ENCODE measurements at regions not wholly inside any gene's neighbourhood (a gene's known extent, or its start where the extent isn't known, plus 50 kb on each side); places are given as distances from the start of the nearest gene placed in this dataset.

DNA sequence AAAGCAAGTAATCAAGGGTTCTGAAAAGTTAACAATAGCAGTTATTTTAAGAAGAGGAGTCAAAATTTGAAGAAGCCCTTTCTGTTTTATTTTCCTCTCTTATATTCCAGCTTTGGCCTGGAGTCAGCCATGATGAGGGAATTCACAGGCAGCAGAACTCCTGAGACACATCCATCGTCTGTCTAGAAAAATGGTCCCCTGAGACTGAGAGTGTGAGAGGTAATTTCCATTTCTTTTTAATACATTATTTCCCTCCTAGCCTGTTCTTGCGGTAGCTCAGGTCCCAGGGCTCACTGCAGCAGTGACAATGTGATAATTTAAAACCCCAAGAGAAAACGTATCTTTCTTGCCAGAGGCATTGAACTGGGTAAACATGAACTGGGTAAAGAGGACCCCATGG, 296.0 kb downstream of the SMOC2 start:
- no peak for DNase-seq

DNA sequence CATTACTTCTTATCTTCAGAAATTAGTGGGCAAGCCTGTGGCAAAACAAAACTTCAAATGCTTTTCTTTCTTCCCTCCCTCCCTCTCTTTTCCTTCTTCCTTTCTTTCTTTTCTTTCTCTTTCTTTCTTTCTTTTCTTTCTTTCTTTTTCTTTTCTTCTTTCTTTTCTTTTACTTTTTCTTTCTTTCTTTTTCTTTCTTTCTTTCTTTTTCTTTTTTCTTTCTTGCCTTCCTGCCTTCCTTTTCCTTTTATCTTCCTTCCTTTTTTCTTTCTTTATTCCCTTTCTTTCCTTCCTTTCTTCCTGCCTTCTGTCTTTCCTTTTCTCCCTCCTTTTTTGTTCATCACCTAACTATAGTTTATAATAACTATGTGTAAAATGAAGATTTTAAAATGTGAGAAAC, 295.1 kb downstream of the SMOC2 start:
- no peak for DNase-seq

DNA sequence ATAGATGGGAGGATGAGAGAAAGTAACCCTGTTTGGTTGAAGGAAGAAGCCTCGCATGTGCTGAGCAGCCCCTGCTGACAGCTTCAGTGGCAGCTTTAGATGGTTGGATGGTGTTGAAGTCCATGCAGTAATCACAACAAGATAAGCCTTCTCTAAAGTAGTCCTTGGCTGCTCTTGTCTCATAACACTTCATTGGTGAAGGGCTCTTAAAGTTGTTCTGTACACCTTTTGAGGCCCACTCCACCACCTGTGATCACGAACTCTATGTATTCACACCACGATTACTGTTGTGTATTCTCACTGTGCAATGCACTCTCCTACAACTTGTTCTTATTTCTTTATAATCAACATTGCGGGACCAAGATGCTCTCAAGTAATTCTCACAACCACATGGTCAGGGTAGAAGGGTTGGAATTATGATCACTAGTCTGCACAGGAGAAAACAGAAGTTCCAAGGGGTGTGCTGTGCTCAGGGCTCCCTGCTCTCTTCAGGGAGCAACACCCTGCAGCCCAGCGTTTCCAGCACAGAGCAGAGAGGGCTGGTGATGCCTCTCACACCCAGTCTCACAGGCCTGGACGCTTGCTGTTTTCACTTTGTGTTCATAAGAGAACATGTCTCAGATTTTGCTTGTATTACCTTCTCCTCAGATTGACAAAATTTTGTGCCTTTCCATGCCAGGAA, 294.4 kb downstream of the SMOC2 start:
- DNase-seq = no peak

DNA sequence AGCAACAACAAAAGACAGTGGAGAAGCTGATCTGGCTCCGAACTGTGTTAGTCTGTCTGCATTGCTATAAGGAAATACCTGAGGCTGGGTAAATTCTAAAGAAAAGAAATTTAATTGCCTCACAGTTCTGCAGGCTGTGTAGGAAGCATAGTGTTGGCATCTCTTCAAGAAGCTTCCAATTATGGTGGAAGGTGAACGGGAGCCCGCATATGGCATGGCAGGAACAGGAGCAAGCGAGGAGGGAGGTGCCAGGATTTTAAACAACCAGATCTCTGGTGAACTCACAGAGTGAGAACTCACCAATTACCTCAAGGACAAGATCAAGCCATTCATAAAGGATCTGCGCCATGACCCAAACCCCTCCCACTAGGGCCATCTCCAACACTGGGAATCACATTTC, 293.5 kb downstream of the SMOC2 start:
- no peak for DNase-seq

DNA sequence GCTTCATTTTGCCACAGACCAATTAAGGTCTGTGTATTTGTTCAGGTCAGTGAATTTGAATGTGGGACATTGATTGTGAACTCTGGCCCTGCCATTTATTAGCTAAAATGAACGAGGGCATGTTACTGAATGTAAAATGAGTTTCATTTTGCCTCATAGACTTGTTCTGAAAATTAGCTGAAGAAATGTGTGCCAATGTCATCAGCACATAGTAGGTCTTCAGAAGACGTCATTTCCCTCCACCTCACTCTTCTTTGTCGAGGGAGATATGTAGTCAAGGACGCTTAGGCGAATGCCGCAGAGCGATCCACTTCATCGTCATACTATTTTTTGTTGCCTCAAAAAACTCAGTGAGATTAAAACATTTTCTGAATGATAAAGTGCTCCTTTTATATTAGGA, 291.7 kb downstream of the SMOC2 start:
- DNase-seq = no peak

DNA sequence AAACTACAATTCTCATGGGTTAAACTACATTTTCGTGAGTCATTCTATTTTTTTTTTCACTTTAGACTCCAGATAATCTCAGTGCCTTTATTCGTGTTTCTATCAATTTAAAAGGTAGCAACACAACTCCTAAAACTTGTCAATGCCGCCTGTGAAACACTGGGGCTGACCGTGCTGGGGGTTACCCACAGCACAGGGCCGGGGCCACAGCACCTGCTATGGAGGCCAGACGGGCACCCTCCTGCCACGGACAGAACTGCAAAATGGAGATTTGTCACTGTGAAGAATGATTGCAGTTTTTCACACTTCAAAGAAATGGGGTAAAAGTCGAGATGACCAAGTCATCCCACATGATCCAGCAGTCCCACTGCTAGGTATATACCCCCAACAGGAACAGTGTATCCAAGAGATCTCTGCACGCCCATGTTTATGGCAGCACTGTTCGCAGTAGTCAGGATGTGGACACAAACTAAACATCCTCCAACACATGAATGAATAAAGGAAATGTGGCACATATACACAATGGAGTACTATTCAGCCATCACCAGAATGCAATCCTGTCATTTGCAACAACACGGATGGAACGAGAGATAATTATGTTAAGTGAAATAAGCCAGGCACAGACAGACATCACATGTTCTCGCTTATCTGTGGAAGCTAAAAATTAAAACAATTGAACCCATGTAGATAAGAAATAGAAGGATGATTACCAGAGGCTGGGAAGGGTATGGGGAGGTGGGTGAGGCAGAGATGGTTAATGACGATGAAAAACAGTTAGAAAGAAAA, 290.1 kb downstream of the SMOC2 start:
- DNase-seq = no peak

DNA sequence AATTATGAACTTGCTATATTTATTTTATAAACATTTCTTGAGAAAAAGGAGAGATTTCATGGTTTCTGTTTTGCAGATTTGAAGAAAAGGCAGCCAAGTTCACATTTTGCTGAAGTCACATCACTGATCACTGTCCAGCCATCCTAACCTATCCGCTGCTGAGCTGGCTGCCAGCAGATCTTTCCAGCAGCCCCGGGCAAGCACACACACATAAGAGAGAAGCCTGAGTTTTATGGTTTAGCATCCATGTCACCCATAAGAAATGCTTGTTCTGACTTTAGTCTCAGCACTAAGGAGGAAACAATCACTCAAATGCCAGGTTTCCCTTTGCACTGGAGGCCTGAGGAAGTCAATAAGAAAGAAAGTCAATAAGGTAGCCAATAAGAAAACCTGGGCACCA, 287.1 kb downstream of the SMOC2 start:
- DNase-seq = no peak

DNA sequence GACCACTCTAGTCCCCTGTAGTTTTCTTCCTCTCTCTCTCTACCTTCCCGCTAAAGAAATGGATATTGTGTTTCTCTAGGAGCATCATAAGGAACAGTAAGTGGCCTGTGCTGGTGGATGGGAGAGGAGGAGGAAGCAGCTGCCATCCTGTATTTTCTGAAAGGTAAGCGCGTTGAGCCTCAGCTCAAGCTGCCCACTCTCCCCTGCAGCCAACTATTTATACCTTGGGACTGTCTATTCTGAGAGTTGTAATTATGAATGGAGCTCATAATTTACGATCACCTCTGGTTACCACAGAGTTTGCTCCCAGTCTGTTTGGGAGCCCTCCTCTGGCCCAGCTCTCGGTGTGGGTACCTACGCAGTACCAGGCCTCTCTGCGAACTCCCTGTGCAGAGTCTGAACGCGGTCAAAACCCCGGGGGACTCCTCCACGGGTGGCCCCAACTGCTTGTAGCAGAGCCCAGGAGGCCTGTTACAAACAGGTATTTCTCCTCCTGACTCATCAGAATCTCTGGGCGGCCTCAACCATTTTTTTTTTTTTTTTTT, 285.4 kb downstream of the SMOC2 start:
- DNase-seq = no peak

DNA sequence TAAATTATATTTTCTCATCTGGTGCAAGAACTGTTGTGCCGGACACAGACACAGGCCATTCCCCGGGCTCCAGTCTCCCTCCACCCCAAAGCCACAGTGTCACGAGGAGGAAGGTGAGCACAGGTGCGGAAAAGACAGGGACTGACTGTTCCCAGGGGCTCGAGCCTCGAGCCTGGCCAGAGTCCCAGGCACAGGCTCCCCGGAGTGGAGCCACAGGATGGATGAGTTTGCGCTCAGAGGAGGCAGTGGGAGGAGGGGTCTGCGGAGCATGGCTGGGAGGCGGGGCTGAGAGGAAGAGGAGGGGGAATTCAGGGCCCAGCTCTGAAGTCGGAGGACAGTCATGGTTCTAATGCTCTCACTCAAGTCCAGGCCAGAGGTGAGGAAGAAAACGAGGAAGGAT, 284.8 kb downstream of the SMOC2 start:
- DNase-seq = no peak

DNA sequence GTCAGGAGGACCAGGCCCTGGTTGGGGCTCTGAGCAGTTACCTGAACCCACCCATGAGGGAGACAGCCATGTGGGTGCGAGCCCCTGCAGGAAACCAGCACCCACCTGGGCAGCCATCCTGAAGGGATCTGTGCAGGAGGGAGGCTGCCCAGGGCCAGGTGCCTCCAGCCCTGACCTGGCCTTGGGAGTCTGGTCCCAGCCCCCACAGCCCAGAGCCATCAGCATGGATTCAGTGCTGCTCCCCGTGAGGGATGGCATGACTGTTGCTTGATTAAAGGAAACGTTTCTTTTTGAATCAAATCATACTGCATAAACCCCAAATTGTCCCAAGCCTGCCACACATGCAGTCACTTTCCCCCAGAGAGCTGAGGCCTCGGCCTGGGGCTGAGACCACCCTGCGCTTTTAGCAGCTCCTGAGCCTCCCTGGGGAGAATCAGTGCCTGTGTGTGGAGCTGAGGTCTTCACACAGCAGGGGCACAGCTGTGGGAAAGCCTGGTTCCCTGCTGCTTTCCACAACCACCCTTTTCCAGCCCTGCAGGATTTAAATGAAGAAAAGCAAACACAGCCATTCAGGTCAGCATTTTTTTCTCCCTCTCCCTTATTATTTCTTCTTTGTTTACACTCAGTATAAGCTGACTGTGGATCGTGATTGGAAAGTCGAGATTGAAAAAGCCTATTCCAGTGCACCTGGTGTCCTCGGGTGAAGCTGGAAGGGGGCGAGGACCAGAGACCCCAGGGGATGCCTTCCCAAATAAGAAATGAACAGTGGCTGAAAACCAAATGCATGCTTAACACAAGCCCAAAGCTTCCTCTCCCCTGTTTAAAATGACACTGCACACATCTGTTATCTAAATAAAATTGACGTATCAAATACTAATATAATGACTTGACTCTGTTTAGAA, 283.9 kb downstream of the SMOC2 start:
- no peak for DNase-seq

DNA sequence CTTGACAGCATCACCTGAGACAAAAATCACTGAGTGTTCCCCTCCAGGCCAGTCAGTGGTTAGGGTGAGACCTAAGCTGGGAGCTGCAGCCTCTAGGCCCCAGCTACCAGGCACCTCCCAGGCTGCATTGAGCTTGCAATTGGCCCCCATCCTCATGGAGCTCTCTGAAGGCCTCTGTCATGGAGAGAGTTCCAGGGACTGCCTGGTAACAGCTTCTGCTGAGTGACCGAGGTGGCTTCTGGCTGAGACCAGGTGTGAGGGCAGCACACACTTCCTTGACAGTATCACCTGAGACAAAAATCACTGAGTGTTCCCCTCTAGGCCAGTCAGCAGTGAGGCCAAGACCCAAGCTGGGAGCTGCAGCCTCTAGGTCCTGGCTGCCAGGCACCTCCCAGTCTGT, 283.0 kb downstream of the SMOC2 start:
- no peak for DNase-seq

DNA sequence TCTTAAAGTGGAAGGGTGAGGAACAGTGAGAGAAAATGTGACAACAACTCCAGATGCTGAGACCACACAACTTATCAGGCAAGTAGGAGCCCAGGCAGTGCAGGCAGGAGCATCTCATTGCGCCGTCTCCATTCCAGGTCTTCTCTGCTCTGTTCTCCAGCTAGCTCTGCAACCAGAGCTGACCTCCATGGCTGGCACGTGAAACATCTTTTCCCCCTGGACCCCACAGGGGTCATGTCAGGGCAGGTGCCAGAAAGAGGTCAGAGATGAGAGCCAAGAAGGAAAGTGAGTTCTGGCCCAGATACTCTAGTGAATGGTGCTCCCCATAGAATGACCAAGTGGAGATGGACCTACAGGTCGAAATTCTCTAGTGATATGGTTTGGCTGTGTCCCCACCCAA, 281.4 kb downstream of the SMOC2 start:
- DNase-seq = no peak

DNA sequence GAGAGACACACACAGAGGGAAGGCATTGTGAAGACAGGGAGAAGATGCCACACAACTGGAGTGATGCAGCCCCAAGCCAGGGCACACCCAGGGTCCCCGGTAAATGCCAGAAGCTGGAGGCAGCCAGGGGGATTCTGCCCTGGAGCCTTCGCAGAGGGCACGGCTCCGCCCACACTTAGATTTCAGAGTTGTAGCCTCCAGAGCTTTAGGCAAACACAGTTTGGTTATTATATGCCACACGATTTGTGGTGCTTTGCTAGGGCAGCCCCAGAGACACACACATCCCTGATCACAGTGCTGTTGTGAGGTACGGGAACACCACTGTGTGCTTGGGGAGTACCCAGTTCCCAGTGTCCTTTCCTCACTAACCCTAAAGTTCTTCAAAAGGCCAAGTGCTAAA, 280.6 kb downstream of the SMOC2 start:
- DNase-seq = no peak

DNA sequence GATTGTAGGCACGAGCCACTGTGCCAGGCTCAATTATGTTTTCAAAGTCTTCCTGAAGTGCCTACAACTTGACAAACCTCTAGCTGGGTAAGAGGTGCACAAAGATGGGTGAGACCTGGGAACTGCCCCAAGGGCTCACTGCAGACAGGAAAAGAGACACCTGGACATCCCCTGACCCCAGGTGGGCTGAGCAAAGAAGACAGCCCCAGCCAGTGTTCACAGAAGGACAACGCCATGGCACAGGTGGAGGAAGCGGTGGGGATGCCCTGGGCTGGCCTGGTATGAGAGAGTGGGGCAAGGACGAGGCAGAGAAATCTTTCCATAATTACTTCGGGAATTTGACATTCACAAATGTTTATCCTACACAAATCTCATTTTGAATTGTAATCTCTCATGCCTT, 278.9 kb downstream of the SMOC2 start:
- DNase-seq = no peak

DNA sequence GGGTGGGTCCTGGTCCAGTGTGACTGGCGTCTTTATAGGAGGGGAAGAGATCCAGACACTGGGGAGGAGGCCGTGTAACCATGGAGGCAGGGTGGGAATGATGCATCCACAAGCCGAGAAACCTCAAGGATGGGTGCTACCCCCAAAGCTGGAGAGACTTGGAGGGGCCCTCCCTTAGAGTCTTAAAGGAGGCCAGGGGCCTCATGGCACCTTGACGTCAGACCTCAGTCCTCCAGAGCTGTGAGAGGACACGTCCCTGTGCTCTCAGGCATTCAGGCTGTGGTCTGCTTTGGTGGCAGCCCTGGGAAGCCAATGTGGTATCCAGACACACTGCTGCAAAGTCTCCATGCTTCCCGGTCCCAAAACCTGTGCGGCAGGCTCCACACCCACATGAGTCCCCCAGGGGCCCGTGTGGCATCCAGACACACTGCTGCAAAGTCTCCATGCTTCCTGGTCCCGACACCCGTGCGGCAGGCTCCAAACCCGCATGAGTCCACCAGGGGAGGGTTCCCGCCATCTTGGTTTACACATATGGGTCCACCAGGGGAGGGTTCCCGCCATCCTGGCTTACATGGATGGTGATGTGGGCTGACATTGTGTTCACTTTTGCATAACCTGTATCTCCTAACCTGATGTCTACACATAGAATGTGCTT, 278.0 kb downstream of the SMOC2 start:
- no peak for DNase-seq

Data from stimulated activated CD4-positive, alpha-beta T cell treated with anti-CD3 and anti-CD28 coated beads, Interleukin-4, amount 100 ng/mL, for 4 hours (primary cell).